Fibroblast of peridontal ligament (primary cell): ENCODE measurements at regions not wholly inside any gene's neighbourhood (a gene's known extent, or its start where the extent isn't known, plus 50 kb on each side); places are given as distances from the start of the nearest gene placed in this dataset.

ENCODE experiments used
- DNase-seq: peaks from one replicate; pipeline ENCODE4 v3.0.0-alpha.2; 2010; ENCODE audit errors: extremely low read depth

DNA sequence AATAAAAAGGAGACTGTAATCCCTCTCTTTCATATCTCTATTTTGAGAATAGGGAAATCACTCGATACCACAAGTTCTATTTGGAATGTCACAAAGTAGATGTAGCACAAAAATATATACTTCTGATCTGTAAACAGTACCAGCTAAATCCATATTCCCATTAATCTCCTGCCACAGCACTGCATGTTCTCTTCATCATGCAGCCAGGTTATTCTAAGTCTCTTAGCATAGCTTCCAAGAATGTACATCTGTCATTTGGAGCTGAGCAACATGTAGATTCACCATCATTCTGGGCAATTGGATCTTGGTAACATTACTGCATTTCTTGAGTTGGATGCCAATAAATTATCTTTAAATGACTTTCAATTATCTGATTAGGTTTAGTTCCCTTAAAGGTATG, 1874.5 kb downstream of the MRPL39 start:
- DNase-seq: no peak

GRCh38 chr21:23729331-23729730, 1878.0 kb downstream of the MRPL39 start:
- no peak for DNase-seq

DNA sequence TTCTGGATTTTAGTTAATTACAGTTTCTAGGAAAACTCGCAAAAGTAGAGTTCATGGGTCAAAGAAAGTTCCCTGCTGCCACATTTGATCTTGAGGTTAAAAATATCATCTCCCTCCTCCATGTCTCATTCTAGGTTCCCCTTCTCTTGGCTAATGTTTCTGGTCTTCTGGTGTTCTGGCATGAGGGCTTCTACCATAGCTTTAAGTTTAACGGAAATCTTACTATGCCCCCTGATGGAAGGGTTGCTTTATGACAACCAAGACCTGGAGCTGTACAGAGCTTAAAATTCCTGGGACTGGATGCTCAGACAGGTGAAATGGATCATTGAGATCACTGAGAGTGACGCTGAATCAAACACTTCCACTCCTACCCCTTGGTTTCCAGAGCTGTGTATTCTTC, 1881.7 kb downstream of the MRPL39 start:
- no peak for DNase-seq

GRCh38 chr21:23718446-23719285, 1888.6 kb downstream of the MRPL39 start:
- no peak for DNase-seq

- DNase-seq: no peak
These were observed 1895.1 kb downstream of the MRPL39 start for GRCh38 chr21:23712166-23712565.

GRCh38 chr21:23706431-23706830, 1900.8 kb downstream of the MRPL39 start:
- DNase-seq: no peak

DNA sequence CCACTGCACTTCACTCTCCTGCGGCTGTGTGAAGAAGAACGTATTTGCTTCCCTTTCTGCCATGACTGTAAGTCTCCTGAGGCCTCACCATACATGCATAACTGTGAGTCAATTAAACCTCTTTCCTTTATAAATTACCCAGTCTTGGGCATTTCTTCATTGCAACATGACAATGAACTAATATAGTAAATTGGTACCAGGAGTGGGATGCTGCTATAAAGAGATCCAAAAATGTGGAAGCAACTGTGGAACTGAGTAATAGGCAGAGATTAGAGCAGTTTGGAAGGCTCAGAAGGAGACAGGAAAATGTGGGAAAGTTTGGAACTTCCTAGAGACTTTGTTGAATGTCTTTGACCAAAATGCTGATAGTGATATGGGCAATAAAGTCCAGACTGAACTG, 1907.9 kb downstream of the MRPL39 start:
- DNase-seq: no peak

GRCh38 chr21:23698619-23699018, 1908.7 kb downstream of the MRPL39 start:
- no peak for DNase-seq

DNA sequence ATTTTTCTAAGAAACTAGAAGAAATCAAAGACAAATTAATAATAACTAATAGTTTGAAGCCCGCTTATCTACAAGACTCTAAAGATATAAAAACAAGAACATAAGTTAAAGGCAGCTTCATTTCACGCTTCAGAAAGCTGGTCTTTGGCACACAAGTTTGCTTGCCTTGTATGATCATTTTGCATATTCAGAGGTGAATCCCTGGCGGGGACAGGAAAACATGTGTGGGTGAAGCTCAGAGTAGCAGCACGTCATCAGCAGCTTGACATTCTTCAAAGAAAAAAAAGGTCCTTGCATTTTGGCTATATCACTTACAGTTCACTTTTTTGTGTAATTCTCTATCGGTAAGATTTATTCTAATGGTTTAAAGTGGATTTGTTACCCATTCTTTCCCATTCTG, 1911.8 kb downstream of the MRPL39 start:
- no peak for DNase-seq

- no peak for DNase-seq
These were observed 1912.9 kb downstream of the MRPL39 start for GRCh38 chr21:23694390-23694789.

- DNase-seq: no peak
These were observed 1917.0 kb downstream of the MRPL39 start for GRCh38 chr21:23690316-23690715.

- no peak for DNase-seq
These were observed 1920.4 kb downstream of the MRPL39 start for GRCh38 chr21:23686737-23687523.

DNA sequence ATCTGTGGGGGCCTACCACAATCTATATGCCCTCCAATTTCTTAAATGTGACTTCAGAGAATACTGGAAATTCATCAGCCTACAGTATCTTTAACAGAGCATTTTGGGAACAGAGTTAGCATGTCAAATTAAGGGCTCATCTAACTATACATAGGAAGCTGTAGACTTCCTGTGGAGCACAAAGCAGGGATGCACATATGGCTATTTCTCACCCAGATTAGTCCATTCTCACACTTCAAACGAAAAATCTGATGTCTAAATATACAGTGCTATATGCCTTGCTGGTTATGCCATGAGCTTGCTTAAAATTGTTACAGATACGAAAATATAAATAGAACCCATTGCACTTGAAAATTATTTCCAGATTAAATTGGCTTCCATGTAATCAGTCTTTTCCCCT, 1922.8 kb downstream of the MRPL39 start:
- no peak for DNase-seq

DNA sequence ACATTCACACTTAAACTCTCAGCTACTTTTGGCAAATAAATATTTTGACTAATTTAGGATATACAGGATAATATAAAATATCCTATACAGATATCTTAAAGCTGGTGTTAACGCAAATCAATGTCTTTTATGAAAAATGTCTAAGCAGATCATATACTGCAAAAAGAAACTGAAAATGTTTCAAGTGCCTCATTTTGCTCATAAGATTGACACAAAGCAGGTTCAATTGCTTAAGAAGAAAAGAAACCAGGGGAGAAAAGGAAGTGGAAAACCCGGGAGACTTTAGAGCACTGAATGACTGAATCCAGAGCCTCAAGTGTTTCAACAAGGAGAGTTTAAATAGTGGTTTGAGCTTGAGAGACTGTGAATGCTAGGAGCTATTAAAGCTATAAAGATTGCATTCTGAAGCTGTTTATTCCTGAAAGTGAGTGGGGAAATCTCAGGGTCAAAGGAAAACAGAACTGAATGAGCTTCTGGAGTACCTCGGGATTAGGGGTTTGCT, 1943.0 kb downstream of the MRPL39 start:
- DNase-seq: no peak

GRCh38 chr21:23660560-23660959, 1946.7 kb downstream of the MRPL39 start:
- no peak for DNase-seq

DNA sequence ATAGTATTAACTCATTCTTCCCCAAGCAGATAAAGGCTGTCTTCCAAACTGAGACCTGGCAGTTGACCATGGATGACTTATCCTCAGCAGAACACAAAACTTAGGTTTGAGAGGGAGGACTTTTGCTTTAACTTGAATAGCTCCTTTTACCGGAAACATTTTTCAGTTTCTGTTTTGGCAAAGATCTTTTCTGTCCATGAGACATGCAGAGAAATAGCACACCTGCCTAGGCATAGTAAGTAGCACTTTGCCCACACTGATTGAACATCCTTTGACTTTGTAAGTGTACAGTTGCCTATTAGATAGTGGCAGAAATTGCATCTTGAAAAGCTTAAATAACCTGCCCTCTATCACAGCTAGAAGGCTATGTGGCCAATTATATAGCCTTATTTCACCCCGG, 1962.5 kb downstream of the MRPL39 start:
- DNase-seq: no peak

GRCh38 chr21:23639721-23640120, 1967.6 kb downstream of the MRPL39 start:
- DNase-seq: no peak

DNA sequence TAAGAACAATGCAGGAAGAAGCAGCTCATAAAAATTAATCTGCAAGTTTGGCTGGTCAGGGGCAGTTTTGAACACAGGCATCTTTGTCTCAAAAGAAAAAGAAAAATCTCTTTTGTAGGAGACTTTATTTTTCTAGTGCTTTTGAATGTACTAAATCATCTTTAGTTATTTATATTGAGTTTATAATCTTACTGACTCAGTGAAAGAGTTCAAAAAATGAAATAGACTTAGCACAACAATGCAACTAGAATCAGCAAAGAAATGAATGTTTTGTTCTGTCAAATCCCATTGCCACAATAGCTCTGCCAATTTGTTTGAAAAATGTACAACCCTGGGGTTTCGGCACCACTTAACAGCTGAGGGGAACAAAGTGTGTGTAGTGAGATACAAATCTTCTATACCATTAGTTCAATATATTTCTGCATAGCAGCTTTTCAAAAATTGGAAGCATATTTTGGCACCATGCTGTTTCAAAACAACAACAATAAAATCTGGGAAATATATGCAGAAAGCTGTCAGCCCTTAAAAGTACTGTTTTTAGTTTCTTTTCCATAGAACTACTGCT, 1969.1 kb downstream of the MRPL39 start:
- no peak for DNase-seq

- no peak for DNase-seq
These were observed 1973.8 kb downstream of the MRPL39 start for GRCh38 chr21:23633447-23633940.

DNA sequence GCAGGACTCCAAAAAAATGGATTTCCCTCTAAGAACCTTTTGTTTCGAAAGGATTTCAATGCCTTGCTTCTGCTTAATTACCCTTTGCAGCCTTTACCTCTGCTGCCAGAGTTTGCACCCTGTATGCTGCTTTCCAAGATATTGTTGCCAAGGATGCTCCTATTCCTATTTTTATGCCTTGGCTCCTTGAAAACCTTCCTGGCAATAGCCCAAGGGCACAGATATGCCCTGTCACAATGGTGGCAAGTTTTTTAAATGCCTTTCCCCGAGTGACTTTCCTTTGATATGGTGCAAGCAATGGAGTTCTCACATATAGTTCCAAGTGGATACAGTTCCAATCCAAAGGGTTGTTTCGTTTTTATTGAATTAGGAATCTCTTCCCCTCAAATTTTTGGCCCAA, 1983.0 kb downstream of the MRPL39 start:
- DNase-seq: no peak

DNA sequence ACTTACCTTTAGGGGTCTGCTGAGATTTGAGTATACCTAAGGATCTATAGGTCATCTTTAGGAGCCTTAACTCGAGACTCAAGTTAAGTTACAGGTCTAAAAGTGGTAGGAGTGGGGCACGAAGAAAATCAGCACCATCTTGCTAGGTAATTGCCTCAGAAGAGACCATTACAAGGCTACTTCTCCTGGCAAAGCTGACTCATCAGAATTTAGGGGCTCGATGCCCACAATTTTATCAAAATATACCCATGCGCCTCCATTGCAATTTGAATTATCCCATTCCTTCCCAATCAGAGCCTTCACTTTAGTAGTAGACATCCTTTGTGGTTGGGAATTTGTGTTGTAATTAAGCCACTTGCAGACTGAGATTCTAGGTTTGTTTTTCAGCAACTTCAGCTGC, 1994.3 kb downstream of the MRPL39 start:
- DNase-seq: no peak

DNA sequence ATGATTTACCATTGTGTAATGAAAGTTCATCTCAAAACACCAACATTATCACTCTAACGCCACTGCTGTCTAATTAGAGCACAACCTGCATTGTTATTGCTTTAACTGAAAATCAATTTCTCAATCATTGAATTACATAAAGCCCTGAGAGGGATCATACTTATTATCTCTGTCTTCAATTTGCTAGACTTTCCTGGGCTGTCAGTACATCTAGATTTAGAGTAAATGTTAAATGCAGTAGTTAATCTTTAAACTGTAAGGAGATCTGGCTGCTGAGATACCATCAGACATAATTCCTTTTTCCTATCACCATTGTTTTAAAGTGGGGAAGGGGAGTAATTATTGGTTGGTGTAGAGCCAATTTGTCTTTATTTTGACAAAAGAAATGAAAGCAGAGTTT, 1995.1 kb downstream of the MRPL39 start:
- no peak for DNase-seq
